Islet of Langerhans (tissue), 1 donor: ENCODE measurements at regions not wholly inside any gene's neighbourhood (a gene's known extent, or its start where the extent isn't known, plus 50 kb on each side); places are given as distances from the start of the nearest gene placed in this dataset.

ENCODE experiments used
- FAIRE-seq: peaks from one replicate; lab custom pipeline; 2011; peaks lifted over from hg19 to GRCh38; lab: Jason Lieb, UNC

DNA sequence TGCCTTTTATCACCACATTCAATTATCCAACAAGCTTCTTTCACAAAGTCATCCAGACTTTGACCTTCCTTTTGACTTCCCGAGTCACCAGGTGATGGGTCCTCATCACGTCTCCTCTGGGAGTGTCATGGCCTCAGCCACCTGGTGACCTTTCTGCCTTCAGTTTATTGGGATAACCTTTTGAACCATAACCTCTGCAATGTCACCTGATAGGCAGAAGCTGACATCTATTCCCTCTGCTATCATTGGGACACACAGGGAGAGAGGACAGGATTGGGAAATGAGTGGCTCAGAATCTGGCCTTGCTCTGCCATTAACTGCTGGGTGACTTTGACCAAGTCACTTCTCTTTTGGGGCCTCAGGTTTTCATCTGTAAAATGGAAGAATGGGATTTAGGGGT is 388.7 kb downstream of the NUAK1 start:
- no peak for FAIRE-seq

DNA sequence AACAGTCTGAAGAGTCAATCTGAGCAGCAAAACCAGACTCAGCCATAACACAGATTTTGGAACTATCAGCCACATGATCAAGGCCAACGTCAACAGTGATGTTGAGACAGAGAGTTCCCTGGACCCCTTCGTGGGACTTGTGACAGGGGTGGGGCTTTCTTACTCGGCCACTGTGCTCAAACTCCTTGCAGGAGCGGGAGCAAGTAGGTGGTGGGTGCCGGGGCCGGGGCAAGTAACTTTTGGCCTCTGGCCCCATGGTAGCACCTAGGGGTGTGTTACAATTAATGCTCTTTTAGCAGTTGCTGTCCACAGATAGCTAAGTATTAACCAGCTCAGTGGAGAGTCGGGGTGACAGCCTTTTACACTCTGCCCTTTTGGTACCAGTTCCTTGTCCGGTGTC is 384.4 kb downstream of the NUAK1 start:
- no peak for FAIRE-seq

DNA sequence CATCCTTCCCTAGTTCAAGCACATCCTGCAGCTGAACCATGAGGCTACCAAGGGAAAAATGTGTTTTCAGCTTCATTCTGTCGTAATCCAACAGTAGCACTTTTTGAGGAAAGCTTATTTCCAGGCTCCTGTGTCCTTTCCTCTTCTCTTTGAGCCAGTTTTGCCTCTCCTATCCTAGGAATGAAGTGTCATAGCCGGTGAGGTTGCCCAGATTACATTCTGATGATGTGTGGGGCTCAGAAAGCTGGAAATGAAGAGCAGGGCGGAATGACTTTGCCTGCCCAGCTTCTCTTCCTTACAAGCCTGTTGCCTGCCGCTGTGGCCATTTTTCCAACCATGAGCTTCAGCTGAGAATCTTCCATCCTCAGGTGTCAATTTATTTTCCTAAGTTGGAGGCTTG is 381.8 kb downstream of the NUAK1 start:
- FAIRE-seq: no peak

DNA sequence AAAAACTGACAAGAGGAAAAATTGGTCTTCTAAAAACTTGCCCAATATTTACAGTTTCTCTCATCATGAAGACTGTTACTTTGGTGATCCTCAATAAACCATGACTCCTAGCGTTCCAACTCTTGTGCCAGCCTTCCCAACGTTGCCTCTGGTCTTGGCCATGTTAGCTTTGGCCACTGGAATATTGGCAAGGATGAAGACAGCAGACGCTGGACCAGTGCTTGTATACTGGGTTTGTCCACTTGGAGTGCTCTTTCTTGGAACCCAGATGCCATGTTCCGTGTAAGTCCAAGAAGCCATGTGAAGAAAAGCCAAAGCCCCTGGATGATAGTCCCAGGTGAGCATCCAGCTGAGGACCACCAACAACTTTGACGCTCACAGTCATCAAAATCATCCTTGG is 379.6 kb downstream of the NUAK1 start:
- no peak for FAIRE-seq

DNA sequence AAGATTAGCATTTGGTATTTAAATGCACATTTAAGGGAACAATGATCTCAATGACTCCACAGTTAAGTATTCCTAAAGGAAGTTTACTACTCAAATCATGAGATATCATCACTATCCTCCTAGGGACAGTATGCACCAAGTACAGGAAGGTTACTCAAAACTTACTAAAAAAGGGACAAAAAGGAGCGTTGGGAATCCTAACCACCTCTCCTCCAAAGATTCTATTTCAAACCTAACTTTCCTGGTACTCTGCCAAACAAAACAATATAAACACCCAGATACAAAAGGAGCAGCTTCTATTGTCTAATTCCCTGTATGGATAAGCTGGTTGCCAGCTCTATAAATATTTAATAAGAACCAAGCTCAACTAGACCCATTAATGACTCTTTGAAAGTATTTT is 377.7 kb downstream of the NUAK1 start:
- FAIRE-seq: no peak

DNA sequence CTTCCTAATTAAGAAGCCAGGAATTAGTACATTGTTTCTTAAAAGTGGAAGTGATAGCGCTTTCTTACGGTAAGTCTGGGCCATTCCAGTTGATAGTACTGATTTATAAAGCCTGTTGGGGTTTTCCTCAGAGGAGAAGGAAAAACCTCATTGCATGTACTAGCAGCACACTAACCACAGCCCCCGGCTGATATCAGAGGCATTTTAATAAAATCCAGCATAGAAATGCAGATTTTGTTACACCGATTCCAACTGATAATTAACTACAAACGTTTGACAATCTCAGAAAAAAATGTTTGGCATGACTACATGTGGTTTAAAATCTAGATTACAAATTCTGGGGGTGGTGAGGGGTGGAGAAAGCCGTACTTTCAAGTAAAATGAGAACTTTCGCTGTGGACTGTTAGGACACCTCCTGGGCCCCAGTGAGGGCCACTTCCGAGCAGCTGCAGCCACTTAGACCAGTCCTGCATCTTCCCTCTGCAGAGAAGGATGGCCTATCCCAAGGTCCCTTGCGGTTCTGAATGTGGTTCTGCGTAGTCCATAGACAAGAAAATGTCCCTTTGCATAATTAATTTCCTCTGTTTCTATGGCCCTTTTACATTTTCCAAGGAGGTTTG is 374.4 kb downstream of the NUAK1 start:
- no peak for FAIRE-seq

DNA sequence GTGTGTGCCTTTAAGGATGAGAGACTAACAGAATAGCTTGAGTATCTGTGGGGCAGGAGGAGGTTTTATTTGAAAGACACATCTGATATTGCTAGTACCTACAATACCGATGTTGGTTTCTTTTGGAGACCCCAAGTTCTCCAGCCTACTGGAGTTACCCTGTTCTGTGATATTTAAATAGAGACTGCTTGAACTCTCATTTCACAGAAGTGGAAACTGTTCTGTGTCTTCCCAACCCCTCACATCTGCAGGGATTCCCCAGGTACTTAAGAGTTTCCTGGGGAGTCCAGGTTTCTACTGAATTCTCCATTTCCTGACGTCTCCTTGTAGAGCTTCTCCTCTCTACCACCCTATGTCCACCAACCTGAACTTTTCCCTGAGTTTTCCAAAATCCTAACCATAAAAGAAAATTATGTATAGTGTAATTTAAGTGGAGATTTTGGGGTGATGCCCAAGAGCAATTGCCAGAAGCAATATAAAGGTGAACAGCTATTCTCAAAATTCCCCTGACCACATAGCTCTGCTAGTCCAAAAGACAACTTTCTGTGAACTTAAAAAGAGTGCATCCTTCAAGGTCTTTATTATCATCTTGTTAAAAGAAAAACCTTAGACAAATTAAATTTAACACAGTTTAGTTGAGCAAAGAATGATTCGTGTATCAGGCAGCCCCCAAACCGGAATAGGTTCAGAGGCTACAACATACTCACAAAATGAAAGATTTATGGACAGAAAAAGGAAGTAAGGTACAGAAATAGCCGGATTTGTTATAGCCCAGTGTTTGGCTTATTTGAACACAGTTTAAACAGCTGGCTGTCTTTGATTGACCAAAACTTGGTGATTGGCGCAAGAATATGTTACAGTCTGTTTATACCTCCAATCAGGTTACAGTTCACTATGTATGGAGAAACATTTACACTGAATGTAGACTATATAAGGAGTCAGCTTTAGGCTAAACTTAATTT is 373.4 kb downstream of the NUAK1 start:
- FAIRE-seq: no peak

DNA sequence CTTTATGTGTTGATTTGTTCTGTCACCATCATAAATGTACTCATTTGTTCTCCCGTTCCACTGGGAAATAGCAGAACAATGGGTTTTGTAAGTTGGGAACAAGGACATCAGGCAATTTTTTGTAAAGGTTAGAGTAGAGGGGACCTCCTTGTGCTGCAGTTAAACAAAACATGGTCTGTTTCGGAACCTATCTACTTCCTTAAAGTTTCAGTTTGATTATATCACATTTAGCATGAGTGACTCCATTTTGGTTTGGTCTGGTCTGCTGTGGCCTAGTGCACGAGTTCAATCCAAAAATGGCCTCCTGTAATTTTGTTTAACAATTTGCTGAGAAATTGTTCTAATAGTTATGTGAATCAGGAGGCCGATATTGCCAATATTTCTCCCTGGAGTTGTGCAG is 372.7 kb downstream of the NUAK1 start:
- no peak for FAIRE-seq

DNA sequence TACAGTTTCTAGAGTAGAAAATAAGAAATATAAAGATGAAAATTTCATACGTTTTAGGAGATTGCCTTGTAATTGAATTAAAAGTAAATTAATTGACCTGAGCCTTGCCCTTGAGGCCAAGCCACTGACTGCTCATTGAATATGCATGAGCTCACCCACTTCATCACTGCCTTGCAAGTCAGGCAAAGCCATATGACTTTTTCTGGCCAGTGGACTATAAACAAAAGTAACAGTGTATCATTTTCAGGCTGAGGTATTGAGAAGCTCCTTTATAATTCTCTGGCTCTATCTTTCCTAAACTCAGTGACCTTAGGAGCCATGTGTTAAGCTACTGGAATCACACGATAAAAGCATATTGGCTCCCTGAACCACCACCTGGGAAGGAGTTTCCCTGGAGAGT is 369.3 kb downstream of the NUAK1 start:
- no peak for FAIRE-seq

DNA sequence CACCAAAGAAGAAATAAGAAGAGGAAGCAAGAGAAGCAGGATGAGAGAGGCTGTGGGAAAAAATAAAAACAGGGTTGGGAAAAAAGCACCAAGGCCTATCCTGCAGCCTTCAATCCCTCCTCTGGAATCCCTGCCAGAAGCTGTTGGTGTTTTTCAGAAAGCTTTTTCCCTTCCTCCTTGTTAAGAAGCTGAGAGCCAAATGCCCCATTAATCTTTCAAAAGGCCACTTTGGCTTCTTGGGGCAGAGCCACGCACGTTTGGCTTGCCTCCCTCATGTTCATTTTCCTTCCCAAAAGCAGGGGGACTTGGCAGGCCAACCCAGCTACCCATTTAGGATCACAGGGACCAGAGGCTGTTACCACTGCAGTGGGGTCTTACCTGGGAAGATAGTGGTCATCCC is 365.3 kb downstream of the NUAK1 start:
- FAIRE-seq: no peak

DNA sequence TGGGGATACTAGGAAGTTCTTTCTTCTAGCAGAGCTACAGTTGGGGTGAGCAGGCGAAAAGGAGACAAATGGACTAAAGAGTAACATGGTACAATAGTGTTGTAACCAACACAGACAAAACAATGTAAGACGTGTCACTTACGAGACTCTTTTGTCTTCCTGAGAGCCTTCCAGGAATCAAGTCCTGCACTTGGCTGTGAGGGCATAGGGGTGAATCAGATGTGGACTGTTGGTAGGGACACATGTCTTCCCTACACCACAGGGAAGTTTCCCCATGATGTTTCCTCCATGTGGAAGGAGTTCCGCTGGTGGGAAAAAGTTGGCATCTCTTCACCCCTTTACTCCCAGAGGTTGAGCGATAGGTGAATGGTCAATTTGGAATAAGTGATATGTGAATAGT is 364.7 kb downstream of the NUAK1 start:
- no peak for FAIRE-seq

DNA sequence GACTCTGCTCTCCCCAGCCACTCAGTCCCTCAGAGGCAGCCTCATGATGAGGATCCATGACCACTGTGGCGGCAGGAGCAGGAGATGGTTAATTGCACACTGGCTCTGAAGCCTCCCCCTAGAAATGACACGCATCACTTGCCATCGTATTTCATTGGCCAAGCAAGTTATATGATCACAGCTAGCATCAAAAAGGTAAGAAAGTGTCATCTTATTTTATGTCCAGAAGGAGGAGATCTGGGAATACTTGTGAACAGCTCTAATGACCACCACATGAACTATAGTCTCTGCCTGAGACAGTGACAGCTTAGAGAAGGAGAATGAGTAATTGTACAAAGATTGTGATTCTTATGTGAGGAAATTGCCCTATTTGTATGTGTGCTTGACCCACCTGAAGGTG is 363.4 kb downstream of the NUAK1 start:
- peak; percentile 58 for FAIRE-seq

DNA sequence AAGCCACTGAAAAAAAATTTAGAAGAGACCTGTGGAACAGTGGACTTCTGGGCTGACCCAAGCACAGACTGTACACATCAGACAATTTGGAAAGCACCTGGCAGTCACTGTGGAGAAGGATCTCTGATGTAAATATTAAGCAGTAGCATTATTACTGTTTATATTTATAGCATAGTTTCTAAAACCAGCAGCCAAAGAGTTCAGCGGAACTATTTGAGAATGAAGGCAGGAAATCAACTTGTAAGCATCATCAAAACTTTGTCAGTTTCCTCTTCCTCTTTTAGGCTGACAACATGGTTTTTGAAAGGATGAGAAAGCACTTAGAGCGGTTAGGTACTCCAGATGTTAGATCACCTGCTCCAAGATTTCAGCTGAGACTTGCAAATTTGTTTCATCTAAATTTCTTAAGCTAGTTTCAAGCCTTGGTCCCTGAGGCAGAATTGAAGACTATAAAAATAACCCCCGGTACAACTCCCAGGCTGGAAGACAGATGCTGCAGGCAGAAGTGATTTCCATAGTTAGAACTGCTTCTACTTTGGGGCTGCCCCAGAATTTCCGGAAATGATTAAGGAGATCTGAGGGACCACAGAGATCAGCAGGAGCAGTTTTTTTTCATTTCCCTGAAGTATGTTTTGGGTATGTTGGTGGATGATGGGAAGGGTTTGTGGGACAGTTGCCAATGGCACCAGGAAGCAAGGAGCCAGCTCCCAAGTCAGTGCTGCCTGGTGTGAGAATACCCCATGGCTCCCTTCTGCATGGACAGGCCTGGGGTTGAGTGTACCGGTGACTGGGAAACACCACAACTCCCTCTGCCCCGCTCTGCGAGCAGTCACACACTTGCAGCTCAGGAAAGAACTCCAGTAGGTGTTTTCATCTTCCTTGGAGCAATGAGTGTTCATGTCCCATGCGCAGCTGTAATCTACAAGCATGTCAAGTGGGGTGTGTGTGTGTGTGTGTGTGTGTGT is 354.5 kb downstream of the NUAK1 start:
- no peak for FAIRE-seq

DNA sequence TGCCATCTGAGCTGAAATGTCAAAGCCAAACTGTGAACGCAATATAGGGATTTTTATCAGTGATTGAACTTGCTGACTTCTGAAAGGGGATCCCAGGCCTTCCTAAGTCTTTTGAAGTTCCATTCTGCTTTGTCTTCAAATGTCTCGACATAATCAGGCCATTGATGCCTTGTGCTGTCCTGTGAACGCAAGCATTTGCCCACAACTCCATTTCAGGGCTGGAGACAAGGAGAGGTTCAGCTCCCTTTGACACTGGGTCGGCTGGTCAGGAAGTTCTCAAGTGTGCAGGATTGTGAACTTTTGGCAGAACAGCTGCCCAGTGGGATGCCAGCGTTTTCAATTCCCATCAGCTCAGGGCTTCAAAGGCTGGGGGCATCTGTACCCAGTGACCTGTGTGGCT is 345.3 kb downstream of the NUAK1 start:
- FAIRE-seq: no peak

DNA sequence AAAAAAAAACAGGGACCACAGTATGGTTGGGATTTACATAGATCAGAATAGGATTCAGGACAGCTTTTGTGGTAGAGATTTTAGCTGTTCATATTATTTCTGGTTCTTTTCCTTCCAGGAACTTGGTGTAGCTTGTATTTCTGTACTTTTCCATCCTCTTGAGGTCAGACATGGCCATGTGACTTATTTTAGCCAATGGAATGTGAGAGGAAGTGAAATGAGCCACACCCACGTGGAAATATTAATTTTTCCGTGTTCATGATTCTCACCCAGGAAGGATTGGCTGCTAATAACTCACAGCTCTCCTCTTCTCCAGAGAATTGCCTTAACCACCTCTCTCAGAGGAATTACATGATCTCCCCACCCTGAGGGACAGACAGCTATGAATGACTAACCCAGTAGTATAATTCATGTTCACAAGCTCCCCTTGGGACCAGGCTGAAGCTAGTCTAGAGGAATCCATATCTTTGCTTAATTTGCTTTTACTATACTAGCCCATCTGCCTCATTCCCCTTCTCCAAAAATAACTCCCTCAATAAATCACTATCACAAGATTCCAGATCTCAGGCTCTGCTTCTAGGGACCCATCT is 340.4 kb downstream of the NUAK1 start:
- no peak for FAIRE-seq

DNA sequence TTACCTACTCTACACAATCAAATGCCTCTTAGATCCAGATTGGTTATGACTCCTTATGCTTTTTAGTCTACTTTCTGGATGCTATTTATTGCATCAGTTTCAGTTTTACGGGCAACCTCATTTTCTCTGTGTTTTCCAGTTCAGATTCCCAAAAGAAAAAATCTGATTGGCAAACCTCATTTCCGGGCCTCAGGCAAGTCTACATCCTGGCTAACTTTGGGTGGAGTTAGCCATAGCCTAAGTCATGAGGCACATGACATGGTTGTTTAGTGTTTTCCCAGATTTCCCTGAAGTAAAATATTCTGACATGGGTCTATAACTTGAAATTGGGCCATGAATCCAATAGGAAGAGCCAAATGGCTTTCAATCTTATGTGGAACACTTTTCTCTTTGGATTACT is 339.7 kb downstream of the NUAK1 start:
- no peak for FAIRE-seq

DNA sequence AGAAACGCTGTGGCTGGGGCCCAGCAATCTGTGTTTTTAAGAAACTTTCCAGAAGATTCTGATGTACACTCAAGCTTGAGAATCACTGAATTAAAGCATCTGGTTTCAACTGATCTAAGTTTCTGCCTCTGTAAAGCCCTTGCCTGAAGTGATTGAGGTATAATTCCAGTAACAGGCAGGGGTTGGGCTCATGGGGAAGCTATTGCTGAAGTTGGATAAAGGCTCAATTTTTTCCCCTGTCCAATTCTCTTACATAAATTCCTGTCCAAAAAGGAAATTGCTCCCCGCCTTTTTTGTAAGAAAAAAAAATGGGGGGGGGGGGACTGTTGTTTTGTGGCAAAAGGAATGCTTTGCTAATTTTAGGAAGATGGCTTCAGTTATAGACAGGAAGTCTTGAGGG is 337.4 kb downstream of the NUAK1 start:
- no peak for FAIRE-seq

DNA sequence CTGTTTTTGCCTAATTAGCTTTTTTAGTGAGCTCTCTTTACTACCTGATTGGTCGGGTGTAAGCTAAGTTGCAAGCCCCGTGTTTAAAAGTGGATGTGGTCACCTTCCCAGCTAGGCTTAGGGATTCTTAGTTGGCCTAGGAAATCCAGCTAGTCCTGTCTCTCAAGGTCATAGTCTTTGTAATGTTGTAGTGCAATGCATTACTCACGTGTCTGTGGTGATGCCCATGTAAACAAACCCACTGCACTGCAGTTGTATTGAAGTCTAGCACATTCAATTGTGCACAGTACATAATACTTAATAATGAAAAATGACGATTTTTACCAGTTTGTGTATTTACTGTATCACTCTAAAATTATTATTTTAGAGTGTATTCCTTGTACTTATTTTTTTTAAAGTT is 335.5 kb downstream of the NUAK1 start:
- FAIRE-seq: no peak

DNA sequence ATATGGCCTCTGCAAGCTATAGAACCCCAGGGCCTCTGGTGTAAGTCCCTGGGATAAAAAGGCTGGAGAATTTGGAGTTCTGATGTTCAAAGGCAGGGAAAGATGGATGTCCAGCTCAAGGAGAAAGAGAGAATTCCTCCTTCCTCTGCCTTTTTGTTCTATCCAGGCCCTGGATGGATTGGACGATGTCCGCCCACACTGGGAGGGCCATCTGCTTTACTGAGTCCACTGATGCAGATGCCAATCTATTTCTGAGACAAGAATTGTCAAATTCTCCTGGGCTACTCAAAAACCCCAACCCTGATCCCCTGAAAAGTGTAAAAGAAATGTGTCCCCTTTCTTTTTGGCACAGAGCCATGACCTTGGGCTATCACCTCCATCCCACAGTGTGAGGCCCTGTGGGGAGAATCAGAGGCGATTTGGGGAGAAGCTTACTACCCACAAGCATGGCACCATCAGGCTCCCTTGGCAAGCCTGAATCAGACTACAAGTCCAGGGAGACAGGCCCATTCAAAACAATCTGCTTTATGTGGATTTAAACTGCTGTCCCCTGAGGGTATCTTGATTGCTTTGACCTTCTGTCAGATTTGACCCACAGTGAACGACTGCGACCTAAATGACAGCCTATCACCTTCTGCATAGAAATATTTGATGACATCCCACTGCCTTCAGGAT is 334.0 kb downstream of the NUAK1 start:
- no peak for FAIRE-seq

DNA sequence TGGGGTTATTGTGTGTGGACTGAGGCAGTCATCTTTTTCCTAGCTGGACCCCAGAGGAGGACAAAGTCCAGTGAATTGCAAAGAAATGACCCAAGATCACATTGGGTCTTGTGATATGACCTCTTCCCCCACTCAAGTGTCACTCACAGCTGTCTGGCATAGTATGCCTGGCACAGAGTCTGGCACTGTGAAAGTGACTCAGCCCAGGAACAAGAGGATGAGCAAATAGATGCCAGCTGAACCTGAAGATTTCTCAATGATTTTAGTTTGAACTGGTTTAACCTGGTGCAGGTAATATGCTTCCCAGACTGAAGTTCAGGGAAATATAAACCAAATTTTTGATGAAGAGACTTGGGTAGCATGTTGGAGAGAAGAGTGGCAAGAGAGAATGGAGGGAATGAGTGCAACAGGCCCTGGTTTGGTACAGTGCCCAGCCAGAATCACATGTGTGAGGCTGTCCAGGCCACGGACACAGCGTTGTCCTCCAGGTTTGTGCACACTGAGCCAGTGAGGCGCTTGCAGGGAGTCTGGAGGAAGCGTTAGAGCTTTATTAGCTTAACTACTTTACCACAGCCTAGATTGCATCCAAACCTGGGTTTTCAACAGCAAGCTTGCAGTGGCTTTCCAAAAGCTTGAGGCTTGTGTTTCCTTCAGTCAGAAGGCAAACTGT is 332.9 kb downstream of the NUAK1 start:
- FAIRE-seq: no peak

DNA sequence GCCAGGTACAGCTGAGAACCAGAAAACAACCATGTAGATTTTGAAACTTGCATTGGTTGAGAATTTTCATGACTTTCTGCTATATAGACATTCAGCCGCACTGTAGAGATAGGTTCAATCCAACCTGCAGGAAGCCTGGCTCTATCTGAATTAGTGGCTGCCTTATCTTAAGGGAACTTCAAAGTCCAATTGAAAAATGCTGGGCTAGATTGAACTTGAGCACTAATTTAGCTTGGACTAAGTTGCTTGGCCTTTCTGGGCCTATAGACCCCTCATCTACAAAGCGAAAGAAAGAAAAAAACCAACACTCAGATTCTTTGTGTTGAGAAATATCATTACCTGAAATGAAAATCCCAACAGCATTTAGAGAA is 332.4 kb downstream of the NUAK1 start:
- no peak for FAIRE-seq
